HEK293 (cell line): ENCODE measurements at regions not wholly inside any gene's neighbourhood (a gene's known extent, or its start where the extent isn't known, plus 50 kb on each side); places are given as distances from the start of the nearest gene placed in this dataset.

Experiments
- FEZF1 ChIP-seq: fragments of 450-650 bp; formaldehyde crosslinking; IDR thresholded peaks from 2 replicates; pipeline ENCODE4 v1.5.1; 2016; ENCODE audit warnings: missing biosample characterization, missing genetic modification characterization
- PRDM1 ChIP-seq: fragments of 450-650 bp; formaldehyde crosslinking; IDR thresholded peaks from 2 replicates; pipeline ENCODE4; 2016; ENCODE audit warnings: missing biosample characterization, missing genetic modification characterization
- SCRT1 ChIP-seq: fragments of 450-650 bp; formaldehyde crosslinking; IDR thresholded peaks from 2 replicates; pipeline ENCODE4 v1.5.1; 2016; ENCODE audit warnings: missing biosample characterization, missing genetic modification characterization, borderline replicate concordance
- SP3 ChIP-seq: fragments of 450-650 bp; formaldehyde crosslinking; IDR thresholded peaks from 2 replicates; pipeline ENCODE4 v1.5.1; 2016; ENCODE audit warnings: missing biosample characterization, missing genetic modification characterization
- SP7 ChIP-seq: fragments of 450-650 bp; formaldehyde crosslinking; IDR thresholded peaks from 2 replicates; pipeline ENCODE4 v1.5.1; 2016; ENCODE audit warnings: missing biosample characterization, missing genetic modification characterization
- WT1 ChIP-seq: fragments of 450-650 bp; formaldehyde crosslinking; IDR thresholded peaks from 2 replicates; pipeline ENCODE4 v1.5.1; 2016; ENCODE audit warnings: missing biosample characterization, missing genetic modification characterization
- YY1 ChIP-seq: fragments of 450-650 bp; formaldehyde crosslinking; IDR thresholded peaks from 2 replicates; pipeline ENCODE4 v1.5.1; 2018; ENCODE audit warnings: missing biosample characterization, missing genetic modification characterization
- ZBTB48 ChIP-seq: fragments of 450-650 bp; formaldehyde crosslinking; IDR thresholded peaks from 2 replicates; pipeline ENCODE4 v1.5.1; 2016; ENCODE audit warnings: missing biosample characterization, missing genetic modification characterization
- ZFHX2 ChIP-seq: fragments of 450-650 bp; formaldehyde crosslinking; conservative IDR thresholded peaks from 2 replicates; pipeline ENCODE4 v1.5.1; 2016; ENCODE audit warnings: missing biosample characterization, missing genetic modification characterization
- ZIC2 ChIP-seq: fragments of 450-650 bp; formaldehyde crosslinking; IDR thresholded peaks from 2 replicates; pipeline ENCODE4 v1.5.1; 2016; ENCODE audit warnings: missing biosample characterization, missing genetic modification characterization
- ZNF132 ChIP-seq: fragments of 450-650 bp; formaldehyde crosslinking; IDR thresholded peaks from 2 replicates; pipeline ENCODE4 v1.5.1; 2017; ENCODE audit warnings: missing biosample characterization, missing genetic modification characterization, borderline replicate concordance
- ZNF211 ChIP-seq: fragments of 450-650 bp; formaldehyde crosslinking; IDR thresholded peaks from 2 replicates; pipeline ENCODE4 v1.5.1; 2016; ENCODE audit warnings: low read depth, missing biosample characterization, missing genetic modification characterization
- ZNF404 ChIP-seq: fragments of 450-650 bp; formaldehyde crosslinking; IDR thresholded peaks from 2 replicates; pipeline ENCODE4 v1.5.1; 2017; ENCODE audit warnings: missing biosample characterization, missing genetic modification characterization
- ZNF561 ChIP-seq: fragments of 450-650 bp; IDR thresholded peaks from 2 replicates; pipeline ENCODE4 v1.5.1; 2018; ENCODE audit warnings: missing biosample characterization, missing genetic modification characterization, borderline replicate concordance
- ZNF600 ChIP-seq: fragments of 450-650 bp; formaldehyde crosslinking; IDR thresholded peaks from 2 replicates; pipeline ENCODE4 v1.5.1; 2016; ENCODE audit warnings: missing biosample characterization, missing genetic modification characterization
- ZNF677 ChIP-seq: fragments of 450-650 bp; IDR thresholded peaks from 2 replicates; pipeline ENCODE4 v1.5.0; 2018; ENCODE audit warnings: missing biosample characterization, mild to moderate bottlenecking, missing genetic modification characterization, moderate library complexity
- ZNF776 ChIP-seq: fragments of 450-650 bp; formaldehyde crosslinking; IDR thresholded peaks from 2 replicates; pipeline ENCODE4 v1.5.0; 2017; ENCODE audit warnings: missing biosample characterization, missing genetic modification characterization, borderline replicate concordance
- ZNF830 ChIP-seq: fragments of 450-650 bp; IDR thresholded peaks from 2 replicates; pipeline ENCODE4 v1.5.0; 2018; ENCODE audit warnings: missing biosample characterization, missing genetic modification characterization, low read depth, mild to moderate bottlenecking, moderate library complexity
- TF ChIP-seq, protein P1 (sequence below): fragments of 450-650 bp; formaldehyde crosslinking; IDR thresholded peaks from 2 replicates; pipeline ENCODE4 v1.5.1; 2016; ENCODE audit warnings: missing biosample characterization, missing genetic modification characterization
- TF ChIP-seq, protein P2 (sequence below): fragments of 450-650 bp; formaldehyde crosslinking; IDR thresholded peaks from 2 replicates; pipeline ENCODE4 v1.5.1; 2016; ENCODE audit warnings: missing biosample characterization, missing genetic modification characterization
- TF ChIP-seq, protein P3 (sequence below): fragments of 450-650 bp; formaldehyde crosslinking; IDR thresholded peaks from 2 replicates; pipeline ENCODE4 v1.5.1; 2016; ENCODE audit warnings: missing biosample characterization, missing genetic modification characterization
- TF ChIP-seq, protein P4 (sequence below): fragments of 450-650 bp; formaldehyde crosslinking; IDR thresholded peaks from 2 replicates; pipeline ENCODE4 v1.5.1; 2016; ENCODE audit warnings: missing biosample characterization, missing genetic modification characterization
- TF ChIP-seq, protein P5 (sequence below): fragments of 450-650 bp; formaldehyde crosslinking; IDR thresholded peaks from 2 replicates; pipeline ENCODE4 v1.5.1; 2016; ENCODE audit warnings: missing biosample characterization, missing genetic modification characterization, borderline replicate concordance
- TF ChIP-seq, protein P6 (sequence below): fragments of 450-650 bp; formaldehyde crosslinking; IDR thresholded peaks from 2 replicates; pipeline ENCODE4 v1.5.1; 2016; ENCODE audit warnings: missing biosample characterization, missing genetic modification characterization
- TF ChIP-seq, protein P7 (sequence below): fragments of 450-650 bp; formaldehyde crosslinking; IDR thresholded peaks from 2 replicates; pipeline ENCODE4 v1.5.1; 2016; ENCODE audit warnings: missing biosample characterization, missing genetic modification characterization
- TF ChIP-seq, protein P8 (sequence below): fragments of 450-650 bp; formaldehyde crosslinking; IDR thresholded peaks from 2 replicates; pipeline ENCODE4 v1.5.1; 2017; ENCODE audit warnings: missing biosample characterization, missing genetic modification characterization

DNA sequence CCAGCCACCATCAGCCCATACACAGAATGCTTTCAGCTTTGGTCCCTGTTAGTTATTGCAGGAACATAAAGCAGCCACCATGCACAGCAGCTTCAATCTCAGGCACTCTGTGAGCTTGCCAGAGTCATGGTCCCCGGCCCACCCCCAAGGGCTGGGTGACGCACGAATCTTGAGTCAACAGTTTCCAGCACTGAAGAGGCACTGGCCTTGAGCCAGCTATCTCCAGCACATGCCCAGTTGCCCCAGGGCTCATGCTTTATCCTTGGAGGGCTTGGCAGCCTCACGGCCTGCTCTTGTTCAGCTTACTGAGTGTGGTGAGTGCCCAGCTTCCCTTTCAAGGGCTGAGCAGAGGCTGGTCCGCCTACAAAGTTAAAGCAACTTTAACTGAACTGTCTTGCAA lies 200.7 kb upstream of the RAB4A start (continued):
- TF ChIP-seq ZNF404 (no peak), SP7 (tag by site-specific recombination) (peak; percentile 50), PRDM1 (no peak), ZNF677 (tag by site-specific recombination) (no peak), ZNF132 (tag by site-specific recombination) (no peak), ZIC2 (tag by site-specific recombination) (no peak), ZNF600 (tag by site-specific recombination) (peak; percentile 68; the same call in 1 of the 2 replicates), ZNF830 (tag by site-specific recombination) (no peak), ZNF211 (tag by site-specific recombination) (no peak), SP3 (tag by site-specific recombination) (no peak), ZNF776 (tag by site-specific recombination) (no peak), ZFHX2 (tag by site-specific recombination) (peak; percentile 11; the same call in 1 of the 2 replicates), FEZF1 (tag by site-specific recombination) (no peak), ZNF561 (tag by site-specific recombination) (peak; percentile 71; the same call in 1 of the 2 replicates), SCRT1 (tag by site-specific recombination) (no peak), YY1 (tag by site-specific recombination) (no peak), WT1 (tag by site-specific recombination) (0 out of 2 replicates have a peak, but pooled peaks have one; percentile 12), ZBTB48 (tag by site-specific recombination) (peak; percentile 89)
- TF ChIP-seq, protein P1, sequence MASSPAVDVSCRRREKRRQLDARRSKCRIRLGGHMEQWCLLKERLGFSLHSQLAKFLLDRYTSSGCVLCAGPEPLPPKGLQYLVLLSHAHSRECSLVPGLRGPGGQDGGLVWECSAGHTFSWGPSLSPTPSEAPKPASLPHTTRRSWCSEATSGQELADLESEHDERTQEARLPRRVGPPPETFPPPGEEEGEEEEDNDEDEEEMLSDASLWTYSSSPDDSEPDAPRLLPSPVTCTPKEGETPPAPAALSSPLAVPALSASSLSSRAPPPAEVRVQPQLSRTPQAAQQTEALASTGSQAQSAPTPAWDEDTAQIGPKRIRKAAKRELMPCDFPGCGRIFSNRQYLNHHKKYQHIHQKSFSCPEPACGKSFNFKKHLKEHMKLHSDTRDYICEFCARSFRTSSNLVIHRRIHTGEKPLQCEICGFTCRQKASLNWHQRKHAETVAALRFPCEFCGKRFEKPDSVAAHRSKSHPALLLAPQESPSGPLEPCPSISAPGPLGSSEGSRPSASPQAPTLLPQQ (tag by site-specific recombination): peak; percentile 73
- TF ChIP-seq, protein P2, sequence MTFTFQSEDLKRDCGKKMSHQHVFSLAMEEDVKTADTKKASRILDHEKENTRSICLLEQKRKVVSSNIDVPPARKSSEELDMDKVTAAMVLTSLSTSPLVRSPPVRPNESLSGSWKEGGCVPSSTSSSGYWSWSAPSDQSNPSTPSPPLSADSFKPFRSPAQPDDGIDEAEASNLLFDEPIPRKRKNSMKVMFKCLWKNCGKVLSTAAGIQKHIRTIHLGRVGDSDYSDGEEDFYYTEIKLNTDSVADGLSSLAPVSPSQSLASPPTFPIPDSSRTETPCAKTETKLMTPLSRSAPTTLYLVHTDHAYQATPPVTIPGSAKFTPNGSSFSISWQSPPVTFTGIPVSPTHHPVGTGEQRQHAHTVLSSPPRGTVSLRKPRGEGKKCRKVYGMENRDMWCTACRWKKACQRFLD: no peak
- TF ChIP-seq, protein P3, sequence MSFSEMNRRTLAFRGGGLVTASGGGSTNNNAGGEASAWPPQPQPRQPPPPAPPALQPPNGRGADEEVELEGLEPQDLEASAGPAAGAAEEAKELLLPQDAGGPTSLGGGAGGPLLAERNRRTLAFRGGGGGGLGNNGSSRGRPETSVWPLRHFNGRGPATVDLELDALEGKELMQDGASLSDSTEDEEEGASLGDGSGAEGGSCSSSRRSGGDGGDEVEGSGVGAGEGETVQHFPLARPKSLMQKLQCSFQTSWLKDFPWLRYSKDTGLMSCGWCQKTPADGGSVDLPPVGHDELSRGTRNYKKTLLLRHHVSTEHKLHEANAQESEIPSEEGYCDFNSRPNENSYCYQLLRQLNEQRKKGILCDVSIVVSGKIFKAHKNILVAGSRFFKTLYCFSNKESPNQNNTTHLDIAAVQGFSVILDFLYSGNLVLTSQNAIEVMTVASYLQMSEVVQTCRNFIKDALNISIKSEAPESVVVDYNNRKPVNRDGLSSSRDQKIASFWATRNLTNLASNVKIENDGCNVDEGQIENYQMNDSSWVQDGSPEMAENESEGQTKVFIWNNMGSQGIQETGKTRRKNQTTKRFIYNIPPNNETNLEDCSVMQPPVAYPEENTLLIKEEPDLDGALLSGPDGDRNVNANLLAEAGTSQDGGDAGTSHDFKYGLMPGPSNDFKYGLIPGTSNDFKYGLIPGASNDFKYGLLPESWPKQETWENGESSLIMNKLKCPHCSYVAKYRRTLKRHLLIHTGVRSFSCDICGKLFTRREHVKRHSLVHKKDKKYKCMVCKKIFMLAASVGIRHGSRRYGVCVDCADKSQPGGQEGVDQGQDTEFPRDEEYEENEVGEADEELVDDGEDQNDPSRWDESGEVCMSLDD (tag by site-specific recombination): no peak
- TF ChIP-seq, protein P4, sequence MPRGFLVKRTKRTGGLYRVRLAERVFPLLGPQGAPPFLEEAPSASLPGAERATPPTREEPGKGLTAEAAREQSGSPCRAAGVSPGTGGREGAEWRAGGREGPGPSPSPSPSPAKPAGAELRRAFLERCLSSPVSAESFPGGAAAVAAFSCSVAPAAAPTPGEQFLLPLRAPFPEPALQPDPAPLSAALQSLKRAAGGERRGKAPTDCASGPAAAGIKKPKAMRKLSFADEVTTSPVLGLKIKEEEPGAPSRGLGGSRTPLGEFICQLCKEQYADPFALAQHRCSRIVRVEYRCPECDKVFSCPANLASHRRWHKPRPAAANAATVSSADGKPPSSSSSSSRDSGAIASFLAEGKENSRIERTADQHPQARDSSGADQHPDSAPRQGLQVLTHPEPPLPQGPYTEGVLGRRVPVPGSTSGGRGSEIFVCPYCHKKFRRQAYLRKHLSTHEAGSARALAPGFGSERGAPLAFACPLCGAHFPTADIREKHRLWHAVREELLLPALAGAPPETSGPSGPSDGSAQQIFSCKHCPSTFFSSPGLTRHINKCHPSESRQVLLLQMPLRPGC: no peak
- TF ChIP-seq, protein P5, sequence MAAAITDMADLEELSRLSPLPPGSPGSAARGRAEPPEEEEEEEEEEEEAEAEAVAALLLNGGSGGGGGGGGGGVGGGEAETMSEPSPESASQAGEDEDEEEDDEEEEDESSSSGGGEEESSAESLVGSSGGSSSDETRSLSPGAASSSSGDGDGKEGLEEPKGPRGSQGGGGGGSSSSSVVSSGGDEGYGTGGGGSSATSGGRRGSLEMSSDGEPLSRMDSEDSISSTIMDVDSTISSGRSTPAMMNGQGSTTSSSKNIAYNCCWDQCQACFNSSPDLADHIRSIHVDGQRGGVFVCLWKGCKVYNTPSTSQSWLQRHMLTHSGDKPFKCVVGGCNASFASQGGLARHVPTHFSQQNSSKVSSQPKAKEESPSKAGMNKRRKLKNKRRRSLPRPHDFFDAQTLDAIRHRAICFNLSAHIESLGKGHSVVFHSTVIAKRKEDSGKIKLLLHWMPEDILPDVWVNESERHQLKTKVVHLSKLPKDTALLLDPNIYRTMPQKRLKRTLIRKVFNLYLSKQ (tag by site-specific recombination): no peak
- TF ChIP-seq, protein P6, sequence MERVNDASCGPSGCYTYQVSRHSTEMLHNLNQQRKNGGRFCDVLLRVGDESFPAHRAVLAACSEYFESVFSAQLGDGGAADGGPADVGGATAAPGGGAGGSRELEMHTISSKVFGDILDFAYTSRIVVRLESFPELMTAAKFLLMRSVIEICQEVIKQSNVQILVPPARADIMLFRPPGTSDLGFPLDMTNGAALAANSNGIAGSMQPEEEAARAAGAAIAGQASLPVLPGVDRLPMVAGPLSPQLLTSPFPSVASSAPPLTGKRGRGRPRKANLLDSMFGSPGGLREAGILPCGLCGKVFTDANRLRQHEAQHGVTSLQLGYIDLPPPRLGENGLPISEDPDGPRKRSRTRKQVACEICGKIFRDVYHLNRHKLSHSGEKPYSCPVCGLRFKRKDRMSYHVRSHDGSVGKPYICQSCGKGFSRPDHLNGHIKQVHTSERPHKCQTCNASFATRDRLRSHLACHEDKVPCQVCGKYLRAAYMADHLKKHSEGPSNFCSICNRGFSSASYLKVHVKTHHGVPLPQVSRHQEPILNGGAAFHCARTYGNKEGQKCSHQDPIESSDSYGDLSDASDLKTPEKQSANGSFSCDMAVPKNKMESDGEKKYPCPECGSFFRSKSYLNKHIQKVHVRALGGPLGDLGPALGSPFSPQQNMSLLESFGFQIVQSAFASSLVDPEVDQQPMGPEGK (tag by site-specific recombination): peak; percentile 48; the same call in 1 of the 2 replicates
- TF ChIP-seq, protein P7, sequence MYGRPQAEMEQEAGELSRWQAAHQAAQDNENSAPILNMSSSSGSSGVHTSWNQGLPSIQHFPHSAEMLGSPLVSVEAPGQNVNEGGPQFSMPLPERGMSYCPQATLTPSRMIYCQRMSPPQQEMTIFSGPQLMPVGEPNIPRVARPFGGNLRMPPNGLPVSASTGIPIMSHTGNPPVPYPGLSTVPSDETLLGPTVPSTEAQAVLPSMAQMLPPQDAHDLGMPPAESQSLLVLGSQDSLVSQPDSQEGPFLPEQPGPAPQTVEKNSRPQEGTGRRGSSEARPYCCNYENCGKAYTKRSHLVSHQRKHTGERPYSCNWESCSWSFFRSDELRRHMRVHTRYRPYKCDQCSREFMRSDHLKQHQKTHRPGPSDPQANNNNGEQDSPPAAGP (tag by site-specific recombination): peak; percentile 65; the same call in 1 of the 2 replicates
- TF ChIP-seq, protein P8, sequence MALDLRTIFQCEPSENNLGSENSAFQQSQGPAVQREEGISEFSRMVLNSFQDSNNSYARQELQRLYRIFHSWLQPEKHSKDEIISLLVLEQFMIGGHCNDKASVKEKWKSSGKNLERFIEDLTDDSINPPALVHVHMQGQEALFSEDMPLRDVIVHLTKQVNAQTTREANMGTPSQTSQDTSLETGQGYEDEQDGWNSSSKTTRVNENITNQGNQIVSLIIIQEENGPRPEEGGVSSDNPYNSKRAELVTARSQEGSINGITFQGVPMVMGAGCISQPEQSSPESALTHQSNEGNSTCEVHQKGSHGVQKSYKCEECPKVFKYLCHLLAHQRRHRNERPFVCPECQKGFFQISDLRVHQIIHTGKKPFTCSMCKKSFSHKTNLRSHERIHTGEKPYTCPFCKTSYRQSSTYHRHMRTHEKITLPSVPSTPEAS (tag by site-specific recombination): no peak
